ENCODE measurements at regions not wholly inside any gene's neighbourhood (a gene's known extent, or its start where the extent isn't known, plus 50 kb on each side); places are given as distances from the start of the nearest gene placed in this dataset.

GRCh38 chr2:18376936-18377335 is 183.5 kb downstream of the RDH14 start:
- no peak for DNase-seq

- DNase-seq, result no peak
These were observed 186.8 kb downstream of the RDH14 start for GRCh38 chr2:18373664-18374063.

- no peak for DNase-seq
These were observed 187.4 kb downstream of the RDH14 start for GRCh38 chr2:18373081-18373480.

GRCh38 chr2:18372641-18373040 is 187.8 kb downstream of the RDH14 start:
- no peak for DNase-seq

DNA sequence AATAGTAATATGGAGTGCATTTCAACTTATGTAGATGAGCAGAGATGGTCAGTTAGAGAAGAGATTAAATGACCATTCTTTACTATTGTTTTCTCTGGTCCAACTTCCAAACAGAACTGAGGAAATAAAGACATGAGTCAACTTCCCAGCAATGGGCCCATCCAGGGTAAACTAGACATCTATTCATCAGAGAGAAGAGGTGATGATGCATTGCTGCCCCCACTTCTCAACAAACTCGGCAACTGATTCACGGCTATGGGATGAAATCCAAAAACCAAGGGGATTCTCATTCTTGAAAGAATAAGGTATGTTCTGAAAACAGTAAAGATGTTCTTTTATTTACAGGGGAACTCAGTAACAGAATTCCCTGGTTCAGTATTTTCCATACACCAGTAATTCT is 190.7 kb downstream of the RDH14 start:
- no peak for DNase-seq

DNA sequence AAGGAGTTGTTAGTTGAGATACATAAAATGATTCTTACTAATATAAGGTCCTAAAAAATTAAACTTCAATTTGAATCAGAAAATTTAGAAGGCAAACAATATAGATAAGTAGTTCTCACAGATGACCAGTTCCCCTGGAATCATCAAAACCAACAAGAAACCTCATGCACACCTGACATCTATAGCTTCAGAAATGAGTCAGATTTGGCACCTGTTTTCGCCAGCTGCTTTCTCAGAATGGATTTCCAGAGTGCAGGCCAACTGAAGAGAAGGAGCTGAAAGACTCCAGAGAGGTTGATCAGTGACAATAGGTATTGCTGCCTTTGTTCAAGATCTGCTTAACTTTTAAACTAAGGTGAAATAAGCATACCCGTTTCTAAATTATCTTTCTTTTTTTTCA is 192.4 kb downstream of the RDH14 start:
- no peak for DNase-seq

GRCh38 chr2:18365342-18365741 is 195.1 kb downstream of the RDH14 start:
- no peak for DNase-seq

GRCh38 chr2:18363348-18363747 is 197.1 kb downstream of the RDH14 start:
- DNase-seq, result no peak

DNA sequence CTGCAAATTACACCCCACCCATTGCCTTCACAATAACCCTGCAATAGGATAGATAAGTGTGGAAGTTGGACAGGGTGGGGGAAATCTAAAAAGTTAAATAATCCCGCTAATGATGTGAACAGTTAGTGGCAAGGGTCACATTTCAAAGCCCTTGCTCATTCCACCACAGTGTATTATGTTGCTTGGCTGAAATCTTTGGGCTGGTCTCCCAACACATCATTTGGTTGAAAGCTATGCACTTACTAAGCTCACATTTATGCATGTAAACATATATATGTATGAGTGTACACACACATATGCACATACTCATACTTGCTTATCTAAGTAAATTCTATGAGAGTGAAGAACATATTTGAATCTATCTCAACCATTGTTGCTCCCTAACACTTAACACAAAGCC is 197.8 kb downstream of the RDH14 start:
- DNase-seq, result no peak

DNA sequence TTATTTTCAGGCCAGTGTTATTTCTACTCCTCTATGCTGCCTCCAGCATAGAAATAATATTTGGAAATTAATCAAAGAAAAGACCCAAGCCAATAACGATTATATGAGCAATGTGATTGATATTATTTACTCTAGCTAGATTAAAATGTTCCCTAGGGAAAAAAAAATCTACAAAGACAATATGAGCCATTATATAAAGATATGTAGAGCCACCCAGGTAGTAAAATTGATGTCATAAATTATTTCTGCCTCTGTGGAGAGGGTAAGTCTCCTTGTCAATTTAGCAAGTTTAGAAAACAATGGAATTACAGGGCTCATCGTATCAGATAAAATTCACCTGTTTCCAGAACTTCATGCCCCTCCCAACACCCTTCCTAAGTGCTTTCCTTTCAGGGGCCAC is 202.9 kb downstream of the RDH14 start:
- DNase-seq, result no peak

DNA sequence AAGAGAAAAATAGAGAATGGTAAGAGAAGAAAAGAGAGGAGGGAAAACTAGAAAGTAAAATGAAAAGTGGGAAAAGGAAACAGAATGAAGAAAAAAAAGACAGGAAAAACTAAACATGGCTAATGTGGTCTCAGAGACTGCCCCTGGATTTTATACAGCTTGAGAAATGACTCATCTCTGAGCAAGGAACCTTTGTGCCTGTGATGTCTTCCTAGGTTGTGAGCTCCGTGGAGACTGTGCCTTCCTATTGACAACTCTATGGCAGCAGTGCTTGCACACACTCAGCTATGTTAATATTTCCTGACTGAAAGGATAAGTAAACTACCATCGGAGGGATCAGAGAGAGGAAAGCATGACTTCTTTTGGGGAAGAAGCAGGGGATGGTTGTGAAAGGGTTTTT is 203.8 kb downstream of the RDH14 start:
- DNase-seq, result no peak

DNA sequence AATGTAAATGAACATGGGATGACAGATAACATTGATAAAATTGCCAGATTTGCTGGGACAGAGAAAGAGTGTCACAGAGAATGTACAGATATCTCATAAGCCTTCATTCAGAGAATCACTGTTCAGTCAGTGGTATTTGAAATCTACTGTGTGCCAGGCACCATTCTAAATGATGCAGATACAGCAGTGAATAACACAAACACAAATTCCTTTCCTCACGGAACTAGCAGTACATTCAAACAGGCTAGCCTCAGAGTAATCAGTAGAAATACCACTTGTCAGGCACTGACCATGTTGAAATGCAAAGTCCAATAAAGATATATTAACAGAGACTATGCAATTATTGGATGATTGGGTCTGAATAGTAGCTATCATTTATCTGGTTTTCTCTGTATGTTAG is 211.0 kb downstream of the RDH14 start:
- DNase-seq, result no peak

- no peak for DNase-seq
These were observed 213.6 kb downstream of the RDH14 start for GRCh38 chr2:18346874-18347273.

GRCh38 chr2:18346344-18346743 is 214.1 kb downstream of the RDH14 start:
- DNase-seq, result peak; percentile 36 to 40

- peak; percentile 64 to 74 for DNase-seq
These were observed 214.6 kb downstream of the RDH14 start for GRCh38 chr2:18345848-18346247.

- no peak for DNase-seq
These were observed 217.6 kb downstream of the RDH14 start for GRCh38 chr2:18342901-18343300.

GRCh38 chr2:18339326-18339725 is 221.1 kb downstream of the RDH14 start:
- no peak for DNase-seq

DNA sequence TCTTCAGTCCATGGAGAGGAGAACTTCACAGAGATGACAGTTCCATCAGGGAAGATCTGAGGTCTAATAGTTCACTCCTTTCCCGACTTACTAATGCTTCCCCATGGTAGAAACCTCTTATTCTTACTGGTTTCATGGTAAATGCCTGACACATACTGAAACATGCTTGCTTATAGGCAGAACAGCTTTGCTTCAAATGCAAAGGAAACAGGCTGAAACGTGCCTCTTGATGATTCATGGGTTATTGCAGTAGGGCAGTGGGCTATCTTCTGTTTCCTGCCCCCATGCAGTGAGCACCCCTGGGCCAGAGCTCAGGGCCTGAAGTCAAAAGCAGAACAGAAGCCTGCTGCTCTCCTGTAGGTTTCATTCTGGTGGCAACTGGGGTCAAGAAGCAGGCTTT is 223.5 kb downstream of the RDH14 start:
- no peak for DNase-seq

DNA sequence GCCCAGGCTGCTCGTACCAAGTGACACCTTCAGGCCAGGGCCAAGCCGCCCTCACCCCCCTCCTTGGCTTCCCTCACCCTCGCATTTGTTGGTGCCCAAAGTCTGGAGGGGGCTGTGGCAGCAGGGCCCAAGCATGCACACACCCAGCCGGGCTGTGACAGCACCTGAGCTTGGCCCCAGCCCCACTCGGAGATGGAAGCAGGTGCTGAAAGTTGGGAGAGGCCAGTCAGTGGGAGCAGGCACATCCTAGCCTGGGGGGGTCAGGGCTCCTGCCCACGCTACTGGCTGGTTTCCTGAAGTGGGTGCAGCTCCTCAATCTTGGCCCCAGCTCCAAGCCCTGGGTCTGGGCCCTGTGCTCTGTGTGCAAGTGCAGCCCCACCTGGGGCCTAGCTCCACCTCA is 228.0 kb downstream of the RDH14 start:
- no peak for DNase-seq

- DNase-seq, result no peak
These were observed 235.3 kb downstream of the RDH14 start for GRCh38 chr2:18325118-18325517.

DNA sequence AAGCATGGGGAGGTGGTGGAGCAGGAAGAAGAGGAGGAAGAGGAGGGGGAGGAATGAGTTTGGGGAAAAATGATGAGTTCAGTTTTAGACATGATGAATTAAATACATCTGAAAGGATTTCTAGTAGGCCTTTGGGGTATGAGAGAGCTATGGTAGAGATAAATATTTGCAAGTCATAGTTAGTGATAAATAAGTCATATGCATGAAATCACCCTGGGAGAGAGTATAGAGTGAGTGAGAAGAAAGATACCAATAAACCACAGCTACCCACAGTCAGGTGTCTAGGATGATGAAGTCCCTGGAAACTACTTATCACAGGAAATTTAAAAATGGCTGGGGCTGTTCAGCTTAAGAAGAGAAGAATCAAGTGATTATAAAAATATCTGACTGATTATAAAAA is 240.5 kb downstream of the RDH14 start:
- no peak for DNase-seq

- no peak for DNase-seq
These were observed 243.4 kb downstream of the RDH14 start for GRCh38 chr2:18317017-18317416.

GRCh38 chr2:18312818-18313217 is 247.6 kb downstream of the RDH14 start:
- no peak for DNase-seq

DNA sequence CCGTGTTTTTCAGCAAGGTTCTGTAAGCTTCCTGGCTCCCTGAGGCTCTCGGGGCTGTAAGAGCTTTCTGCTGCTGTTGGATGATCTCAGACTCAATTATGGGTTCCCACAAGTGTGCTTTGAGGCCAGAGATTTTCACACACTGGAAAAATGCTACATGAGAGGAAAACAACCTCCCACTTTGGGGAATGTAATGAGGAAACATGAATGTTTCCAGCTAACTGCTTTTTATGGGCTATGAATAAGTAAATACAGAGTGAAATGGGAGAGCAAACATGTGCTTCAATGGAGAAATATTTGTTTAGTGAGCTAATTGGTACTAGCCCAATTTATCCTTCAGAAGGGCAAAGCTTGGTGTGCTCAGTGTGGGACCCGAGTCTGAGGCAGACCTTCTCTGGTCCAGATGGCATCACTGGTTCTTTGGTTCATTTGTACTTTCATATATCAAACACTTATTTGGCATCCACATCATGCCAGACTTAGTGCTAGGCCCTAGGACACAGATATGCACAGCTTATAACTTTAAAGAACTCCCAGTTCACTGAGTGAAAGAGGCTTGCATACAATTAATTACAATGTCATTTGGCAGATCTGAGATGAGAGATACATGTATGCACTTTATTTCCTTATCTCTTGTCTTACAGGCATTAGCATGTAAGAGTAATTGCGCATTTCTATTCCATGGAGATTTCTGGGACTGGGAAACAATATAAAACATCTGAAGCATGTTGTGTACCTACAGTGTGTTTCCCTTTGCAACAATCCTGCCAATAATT is 248.8 kb downstream of the RDH14 start:
- DNase-seq, result peak; percentile 72 to 85

DNA sequence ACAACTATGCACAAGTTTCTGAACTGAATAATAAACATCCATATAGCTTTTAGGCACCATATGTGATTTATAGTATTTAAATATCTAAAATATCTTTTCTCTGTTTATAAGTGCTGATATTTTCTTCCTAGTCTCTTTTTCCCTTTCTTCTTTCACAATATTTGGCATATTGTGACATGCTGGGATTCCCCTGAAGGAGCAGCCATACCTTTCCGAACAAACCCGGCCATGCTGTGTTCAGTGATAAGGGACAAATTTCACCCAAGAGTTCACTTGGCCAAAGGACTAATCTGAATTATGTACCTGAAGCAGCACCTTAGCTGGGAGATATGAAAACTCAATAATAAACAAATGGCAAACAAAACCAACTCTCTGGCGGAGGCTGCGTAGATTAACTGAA is 250.8 kb downstream of the RDH14 start:
- no peak for DNase-seq

Data from SHP77 (cell line).